HepG2 (cell line): ENCODE measurements at regions not wholly inside any gene's neighbourhood (a gene's known extent, or its start where the extent isn't known, plus 50 kb on each side); places are given as distances from the start of the nearest gene placed in this dataset.

Experiments
- ATAC-seq: fragments of 200-7000 bp; cut with Tn5 transposase; 3 replicates; pipeline ENCODE4 v1.9.1; 2020; ENCODE audit warnings: mild to moderate bottlenecking, moderate library complexity
- BruUV-seq: library from RNA; stranded (reverse); fragments of 400-500 nt; replicated peaks from 2 replicates; lab custom pipeline; 2021; lab: Mats Ljungman, UMichigan
- CTCF ChIA-PET: fragments of 300-600 bp; formaldehyde crosslinking; extraction: SDS; loops from one replicate; lab custom pipeline; 2021; ENCODE audit warnings: low total read pairs, inconsistent platforms, low intra/inter-chr PET ratio; lab: Yijun Ruan, JAX
- POLR2A ChIA-PET: fragments of 350-600 bp; sonication (Branson Sonifier 250); formaldehyde crosslinking; loops from one replicate; lab custom pipeline; 2020; ENCODE audit warnings: antibody characterized with exemption, inconsistent platforms; lab: Yijun Ruan, JAX
- DNase-seq: peaks from one replicate; pipeline ENCODE4 v3.0.0-alpha.2; 2015; ENCODE audit warnings: low spot score
- FAIRE-seq: peaks from 3 replicates; lab custom pipeline; 2011; peaks lifted over from hg19 to GRCh38; lab: Jason Lieb, UNC
- H2AFZ ChIP-seq: one replicate; pipeline ENCODE4 v1.6.1; 2011; ENCODE audit warnings: low read length, inconsistent platforms
- H3K27ac ChIP-seq: fragments of 300-600 bp; 3 replicates; pipeline ENCODE4 v1.8.0; 2011; ENCODE audit warnings: mixed run types, mild to moderate bottlenecking, mixed read lengths, low read length, inconsistent platforms; ENCODE audit not compliant: insufficient read depth; ENCODE audit errors: extremely low read length
- H3K27me3 ChIP-seq, 2 experiments: fragments of 200-600 bp in 1 of 2; 2 replicates in 1 of 2; 3 replicates in 1 of 2; pipeline versions ENCODE4 v1.6.0 to v1.8.0; 2011; ENCODE audit warnings: low read length in 2 of 2, mild to moderate bottlenecking in 2 of 2, moderate library complexity in 2 of 2, inconsistent platforms in 1 of 2; ENCODE audit not compliant: insufficient read depth in 2 of 2, control insufficient read depth in 1 of 2
- H3K36me3 ChIP-seq, 2 experiments: fragments of 200-600 bp in 1 of 2; replicated peaks in 1 of 2; 2 replicates in 1 of 2; 3 replicates in 1 of 2; pipeline versions ENCODE4 v1.5.1 to v1.8.0; 2011; ENCODE audit warnings: low read length in 2 of 2, inconsistent platforms in 1 of 2; ENCODE audit not compliant: insufficient read depth in 2 of 2, control insufficient read depth in 1 of 2
- H3K4me1 ChIP-seq: 2 replicates; pipeline ENCODE4 v1.5.1; 2012; ENCODE audit warnings: low read length, inconsistent platforms; ENCODE audit not compliant: insufficient read depth
- H3K4me2 ChIP-seq: 2 replicates; pipeline ENCODE4 v1.6.0; 2011; ENCODE audit warnings: low read depth, low read length, inconsistent platforms
- H3K4me3 ChIP-seq, 3 experiments: fragments of 200-600 bp in 1 of 3; sonication (generic), shearing (Covaris generic) in 1 of 3; replicated peaks in 1 of 3; 2 replicates each; pipeline ENCODE4 v1.5.1; 2011 to 2016; ENCODE audit warnings: low read length in 3 of 3, inconsistent platforms in 2 of 3, low read depth in 2 of 3, mild to moderate bottlenecking in 2 of 3, control low read depth in 1 of 3, mixed read lengths in 1 of 3; ENCODE audit not compliant: insufficient read depth in 1 of 3
- H3K79me2 ChIP-seq: one replicate; pipeline ENCODE4 v1.6.1; 2011; ENCODE audit warnings: low read length, inconsistent platforms; ENCODE audit not compliant: insufficient read depth
- H3K9ac ChIP-seq: 2 replicates; pipeline ENCODE4 v1.6.0; 2011; ENCODE audit warnings: mild to moderate bottlenecking, low read depth, low read length, inconsistent platforms; ENCODE audit not compliant: insufficient read depth
- H3K9me3 ChIP-seq: 2 replicates; pipeline ENCODE4 v1.5.1; 2012; ENCODE audit warnings: mild to moderate bottlenecking, low read length
- H4K20me1 ChIP-seq: 2 replicates; pipeline ENCODE4 v1.6.0; 2011; ENCODE audit warnings: inconsistent platforms, mild to moderate bottlenecking, low read length, moderate library complexity; ENCODE audit not compliant: insufficient read depth
- BRD4 ChIP-seq: sonication (generic); formaldehyde crosslinking; IDR thresholded peaks from 2 replicates; pipeline ENCODE4 v1.4.0; 2020; ENCODE audit warnings: missing genetic modification reagents
- KAT7 ChIP-seq: IDR thresholded peaks from 2 replicates; pipeline ENCODE4 v1.6.1; 2018; ENCODE audit warnings: borderline replicate concordance, missing compliant biosample characterization
- KLF13 ChIP-seq: sonication (generic); formaldehyde crosslinking; IDR thresholded peaks from 2 replicates; pipeline ENCODE4 v1.4.0; 2020; ENCODE audit warnings: mild to moderate bottlenecking, missing genetic modification reagents
- KLF16 ChIP-seq, 2 experiments: sonication (generic) in 1 of 2; formaldehyde crosslinking in 1 of 2; IDR thresholded peaks; 2 replicates each; pipeline versions ENCODE4 v1.6.1 to v1.8.0; 2016 to 2023; ENCODE audit warnings: missing genetic modification reagents in 2 of 2, missing compliant biosample characterization in 1 of 2
- RCOR2 ChIP-seq: IDR thresholded peaks from 2 replicates; pipeline ENCODE4 v1.6.1; 2016; ENCODE audit warnings: missing biosample characterization, missing genetic modification reagents
- TBX2 ChIP-seq: sonication (generic); formaldehyde crosslinking; IDR thresholded peaks from 2 replicates; pipeline ENCODE4 v1.5.0; 2020; ENCODE audit warnings: missing genetic modification reagents, mild to moderate bottlenecking, borderline replicate concordance
- ZFP90 ChIP-seq: sonication (generic); formaldehyde crosslinking; IDR thresholded peaks from 2 replicates; pipeline ENCODE4 v1.8.0; 2022; ENCODE audit warnings: missing genetic modification reagents, mild to moderate bottlenecking, inconsistent platforms, borderline replicate concordance
- ZNF225 ChIP-seq: sonication (generic); formaldehyde crosslinking; IDR thresholded peaks from 2 replicates; pipeline ENCODE4 v1.4.0; 2020; ENCODE audit warnings: mild to moderate bottlenecking, missing genetic modification reagents
- ZNF549 ChIP-seq: sonication (generic); formaldehyde crosslinking; IDR thresholded peaks from 2 replicates; pipeline ENCODE4 v1.5.0; 2020; ENCODE audit warnings: missing genetic modification reagents
- ZNF891 ChIP-seq: sonication (generic); formaldehyde crosslinking; IDR thresholded peaks from 2 replicates; pipeline ENCODE4 v1.5.0; 2020; ENCODE audit warnings: mild to moderate bottlenecking, missing genetic modification reagents
- WGBS: methylation state at CpG from one replicate; pipeline ENCODE4 v1.1.6; 2017; ENCODE audit warnings: low lambda C conversion rate; 5-methylcytosine and 5-hydroxymethylcytosine counted together
- in situ Hi-C: cut with HindIII; loops from 2 replicates; pipeline ENCODE4 v1.10.0; 2017; ENCODE audit warnings: low pct_unique_long_range_greater_than_20kb; ENCODE audit not compliant: extremely low pct_ligation_motif_present
- intact Hi-C: fragments of 100-400 bp; cut with micrococcal nuclease; formaldehyde crosslinking; loops from one replicate; pipeline ENCODE4 v1.10.0; 2022; ENCODE audit not compliant: unreplicated experiment
- TF ChIP-seq, protein P1 (sequence below): sonication (generic); formaldehyde crosslinking; IDR thresholded peaks from 2 replicates; pipeline ENCODE4 v1.5.0; 2020; ENCODE audit warnings: missing genetic modification reagents, mild to moderate bottlenecking, borderline replicate concordance
- TF ChIP-seq, protein P2 (sequence below): sonication (generic); formaldehyde crosslinking; IDR thresholded peaks from 2 replicates; pipeline ENCODE4 v1.4.0; 2020; ENCODE audit warnings: missing genetic modification reagents
- TF ChIP-seq, protein P3 (sequence below): sonication (generic); formaldehyde crosslinking; IDR thresholded peaks from 2 replicates; pipeline ENCODE4 v1.8.1; 2022; ENCODE audit warnings: low read depth, mild to moderate bottlenecking, missing genetic modification reagents
- TF ChIP-seq, protein P4 (sequence below): sonication (generic); formaldehyde crosslinking; IDR thresholded peaks from 2 replicates; pipeline ENCODE4 v1.5.0; 2020; ENCODE audit warnings: mild to moderate bottlenecking, missing genetic modification reagents, moderate library complexity

DNA sequence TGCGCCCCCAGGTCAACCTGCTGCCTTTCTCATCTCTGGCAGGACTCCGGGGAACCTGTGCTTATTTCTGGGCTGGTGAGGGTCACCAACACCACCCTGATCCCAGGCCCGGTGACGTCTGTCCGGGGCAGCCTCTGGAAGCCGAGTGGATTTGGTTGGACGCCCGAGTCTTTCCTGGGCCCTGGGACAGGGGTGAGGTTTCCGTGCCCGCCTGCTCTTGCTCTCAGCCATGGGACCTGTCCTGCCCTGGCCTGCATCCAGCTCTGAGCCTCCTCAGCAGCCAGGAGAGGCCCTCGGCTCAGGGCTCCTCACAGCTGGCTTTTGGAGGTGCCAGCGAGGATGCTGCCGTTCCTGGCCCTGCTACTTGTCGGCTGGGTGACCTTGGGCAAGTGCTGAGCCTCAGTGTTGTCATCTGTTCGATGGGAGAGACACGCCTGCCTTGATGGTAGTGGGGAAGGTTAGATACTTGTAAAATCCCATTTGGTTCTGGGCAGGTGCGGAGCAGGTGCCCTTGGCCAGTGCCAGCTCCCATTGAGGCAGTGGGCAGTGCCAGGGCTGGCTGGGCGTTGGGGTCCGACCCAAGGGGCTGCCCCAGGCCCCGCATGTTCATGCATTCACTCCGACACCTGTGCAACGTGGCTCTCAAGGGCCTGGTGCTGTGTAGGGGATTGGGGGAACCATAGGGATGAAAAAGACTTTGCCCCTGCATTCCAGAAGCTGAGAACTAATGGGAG is 58.9 kb upstream of the THY1 start (continued):
- 0 out of 2 replicates have a peak, but pooled peaks have one; percentile 1 for TF ChIP-seq ZFP90 (CRISPR knock-in tag)
- no peak for TF ChIP-seq KAT7 (CRISPR knock-in tag)
- TF ChIP-seq KLF13 (CRISPR knock-in tag) = no peak
- TF ChIP-seq ZNF549 = no peak
- 0 out of 2 replicates have a peak, but pooled peaks have one; percentile 20 for TF ChIP-seq ZNF225 (CRISPR knock-in tag)
- TF ChIP-seq ZNF891 (CRISPR knock-in tag) = 0 out of 2 replicates have a peak, but pooled peaks have one; percentile 12

DNA sequence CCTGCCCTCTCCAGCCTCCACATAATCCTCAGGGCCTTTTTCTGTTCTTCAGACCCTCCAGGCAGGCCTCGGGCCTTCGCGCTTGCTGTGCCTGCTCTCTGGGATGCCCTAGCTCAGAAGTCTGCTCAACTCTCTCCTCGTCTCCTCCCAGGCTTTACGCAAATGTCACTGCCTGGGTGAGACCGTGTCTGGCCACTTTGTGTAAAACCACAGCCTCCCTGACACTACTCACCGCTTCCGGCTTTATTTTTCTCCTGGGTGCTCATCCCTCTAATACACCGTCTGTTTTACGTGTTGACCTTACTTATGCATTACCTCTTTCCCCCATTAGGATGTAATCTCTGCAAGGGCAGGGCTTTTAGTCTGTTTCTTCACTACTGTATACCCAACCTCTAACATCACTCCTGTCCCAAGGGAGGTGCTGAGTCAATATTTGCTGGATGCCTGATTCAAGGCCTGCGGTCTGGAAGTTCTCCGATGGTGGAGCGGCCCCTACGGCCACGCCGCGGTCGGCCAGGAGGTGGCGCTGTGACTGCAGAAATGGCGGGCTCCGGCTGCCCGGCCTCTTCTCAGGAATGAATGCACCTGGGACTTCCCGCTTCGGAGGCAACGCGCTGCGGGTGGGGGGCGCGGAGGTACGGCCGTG is 58.2 kb upstream of the THY1 start:
- H4K20me1 ChIP-seq = peaks cover 17% of the 10 kb centered on the region; the same call in 1 of the 2 replicates
- no peaks in the 10 kb centered on the region; a peak in 1 of 5 replicates for H3K36me3 ChIP-seq
- FAIRE-seq (peak; percentile 99), DNase-seq (peak; percentile 99), ATAC-seq (peak; percentile 96)
- no peaks in the 10 kb centered on the region for H3K9me3 ChIP-seq
- in situ Hi-C loops (loop anchor here (5.0 to 10.0 kb wide), 3 partner anchors 51 to 624 kb away; no protein-coding TSS in a partner anchor), intact Hi-C loops (loop anchor here (1.0 to 10.0 kb wide), 3 partner anchors 53 to 627 kb away; no protein-coding TSS in a partner anchor)
- no peak overlapping the region for H2AFZ ChIP-seq
- H3K79me2 ChIP-seq = no peaks in the 10 kb centered on the region
- H3K4me2 ChIP-seq = peak overlapping the region; percentile 51
- WGBS = 1% methylated on average over 26 of the region's 31 CpGs
- peaks cover 9 to 18% of the 10 kb centered on the region in 2 experiments; a peak in 4 of 5 replicates for H3K27me3 ChIP-seq
- no peak overlapping the region for H3K27ac ChIP-seq
- CTCF ChIA-PET = interaction anchor here (1.1 to 3.0 kb wide), 4 partner anchors 49 to 248 kb away, joined by 3 to 48 read pairs (median 4); partner anchors contain the start of gene NECTIN1
- POLR2A ChIA-PET = no interaction called here
- peaks cover 41% of the 10 kb centered on the region for H3K4me1 ChIP-seq
- H3K4me3 ChIP-seq = peak overlapping the region in 1 of 3 experiments; percentile 44; a peak in 1 of 6 replicates
- H3K9ac ChIP-seq = peak overlapping the region; percentile 16; the same call in 1 of the 2 replicates
- no TSS peak for BruUV-seq
- peak; percentile 92 for TF ChIP-seq TBX2 (CRISPR knock-in tag)
- TF ChIP-seq, protein P1, sequence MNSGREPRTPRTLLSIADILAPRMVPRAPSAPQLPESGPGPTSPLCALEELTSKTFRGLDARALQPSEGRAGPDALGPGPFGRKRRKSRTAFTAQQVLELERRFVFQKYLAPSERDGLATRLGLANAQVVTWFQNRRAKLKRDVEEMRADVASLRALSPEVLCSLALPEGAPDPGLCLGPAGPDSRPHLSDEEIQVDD (CRISPR knock-in tag) = no peak
- TF ChIP-seq, protein P2, sequence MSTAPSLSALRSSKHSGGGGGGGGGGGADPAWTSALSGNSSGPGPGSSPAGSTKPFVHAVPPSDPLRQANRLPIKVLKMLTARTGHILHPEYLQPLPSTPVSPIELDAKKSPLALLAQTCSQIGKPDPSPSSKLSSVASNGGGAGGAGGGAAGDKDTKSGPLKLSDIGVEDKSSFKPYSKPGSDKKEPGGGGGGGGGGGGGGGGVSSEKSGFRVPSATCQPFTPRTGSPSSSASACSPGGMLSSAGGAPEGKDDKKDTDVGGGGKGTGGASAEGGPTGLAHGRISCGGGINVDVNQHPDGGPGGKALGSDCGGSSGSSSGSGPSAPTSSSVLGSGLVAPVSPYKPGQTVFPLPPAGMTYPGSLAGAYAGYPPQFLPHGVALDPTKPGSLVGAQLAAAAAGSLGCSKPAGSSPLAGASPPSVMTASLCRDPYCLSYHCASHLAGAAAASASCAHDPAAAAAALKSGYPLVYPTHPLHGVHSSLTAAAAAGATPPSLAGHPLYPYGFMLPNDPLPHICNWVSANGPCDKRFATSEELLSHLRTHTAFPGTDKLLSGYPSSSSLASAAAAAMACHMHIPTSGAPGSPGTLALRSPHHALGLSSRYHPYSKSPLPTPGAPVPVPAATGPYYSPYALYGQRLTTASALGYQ = peak; percentile 63; the same call in 1 of the 2 replicates
- TF ChIP-seq, protein P3, sequence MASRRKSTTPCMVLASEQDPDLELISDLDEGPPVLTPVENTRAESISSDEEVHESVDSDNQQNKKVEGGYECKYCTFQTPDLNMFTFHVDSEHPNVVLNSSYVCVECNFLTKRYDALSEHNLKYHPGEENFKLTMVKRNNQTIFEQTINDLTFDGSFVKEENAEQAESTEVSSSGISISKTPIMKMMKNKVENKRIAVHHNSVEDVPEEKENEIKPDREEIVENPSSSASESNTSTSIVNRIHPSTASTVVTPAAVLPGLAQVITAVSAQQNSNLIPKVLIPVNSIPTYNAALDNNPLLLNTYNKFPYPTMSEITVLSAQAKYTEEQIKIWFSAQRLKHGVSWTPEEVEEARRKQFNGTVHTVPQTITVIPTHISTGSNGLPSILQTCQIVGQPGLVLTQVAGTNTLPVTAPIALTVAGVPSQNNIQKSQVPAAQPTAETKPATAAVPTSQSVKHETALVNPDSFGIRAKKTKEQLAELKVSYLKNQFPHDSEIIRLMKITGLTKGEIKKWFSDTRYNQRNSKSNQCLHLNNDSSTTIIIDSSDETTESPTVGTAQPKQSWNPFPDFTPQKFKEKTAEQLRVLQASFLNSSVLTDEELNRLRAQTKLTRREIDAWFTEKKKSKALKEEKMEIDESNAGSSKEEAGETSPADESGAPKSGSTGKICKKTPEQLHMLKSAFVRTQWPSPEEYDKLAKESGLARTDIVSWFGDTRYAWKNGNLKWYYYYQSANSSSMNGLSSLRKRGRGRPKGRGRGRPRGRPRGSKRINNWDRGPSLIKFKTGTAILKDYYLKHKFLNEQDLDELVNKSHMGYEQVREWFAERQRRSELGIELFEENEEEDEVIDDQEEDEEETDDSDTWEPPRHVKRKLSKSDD (CRISPR knock-in tag) = no peak
- TF ChIP-seq KLF16 (CRISPR knock-in tag; IDR thresholded peaks at IDR 0.05) = peak in 1 of 2 experiments; percentile 87; a peak in 2 of 4 replicates
- TF ChIP-seq, protein P4, sequence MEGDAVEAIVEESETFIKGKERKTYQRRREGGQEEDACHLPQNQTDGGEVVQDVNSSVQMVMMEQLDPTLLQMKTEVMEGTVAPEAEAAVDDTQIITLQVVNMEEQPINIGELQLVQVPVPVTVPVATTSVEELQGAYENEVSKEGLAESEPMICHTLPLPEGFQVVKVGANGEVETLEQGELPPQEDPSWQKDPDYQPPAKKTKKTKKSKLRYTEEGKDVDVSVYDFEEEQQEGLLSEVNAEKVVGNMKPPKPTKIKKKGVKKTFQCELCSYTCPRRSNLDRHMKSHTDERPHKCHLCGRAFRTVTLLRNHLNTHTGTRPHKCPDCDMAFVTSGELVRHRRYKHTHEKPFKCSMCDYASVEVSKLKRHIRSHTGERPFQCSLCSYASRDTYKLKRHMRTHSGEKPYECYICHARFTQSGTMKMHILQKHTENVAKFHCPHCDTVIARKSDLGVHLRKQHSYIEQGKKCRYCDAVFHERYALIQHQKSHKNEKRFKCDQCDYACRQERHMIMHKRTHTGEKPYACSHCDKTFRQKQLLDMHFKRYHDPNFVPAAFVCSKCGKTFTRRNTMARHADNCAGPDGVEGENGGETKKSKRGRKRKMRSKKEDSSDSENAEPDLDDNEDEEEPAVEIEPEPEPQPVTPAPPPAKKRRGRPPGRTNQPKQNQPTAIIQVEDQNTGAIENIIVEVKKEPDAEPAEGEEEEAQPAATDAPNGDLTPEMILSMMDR (CRISPR knock-in tag) = peak; percentile 99
- peak; percentile 83 for TF ChIP-seq RCOR2 (CRISPR knock-in tag)
- TF ChIP-seq BRD4 (CRISPR knock-in tag) = 0 out of 2 replicates have a peak, but pooled peaks have one; percentile 51
